NCI-H128 (cell line): ENCODE measurements at regions not wholly inside any gene's neighbourhood (a gene's known extent, or its start where the extent isn't known, plus 50 kb on each side); places are given as distances from the start of the nearest gene placed in this dataset.
A peak's percentile ranks its signal among the peaks of the same experiment; 100 is the strongest.
"Not testable (repeated sequence)": the region's sequence is repeated elsewhere in the genome, so short reads cannot be mapped to it uniquely, and the experiment has no call there.

Source experiments
- DNase-seq: peaks from one replicate; lab custom pipeline; 2025; ENCODE audit not compliant: unreplicated experiment; lab: John Stamatoyannopoulos, UW

DNA sequence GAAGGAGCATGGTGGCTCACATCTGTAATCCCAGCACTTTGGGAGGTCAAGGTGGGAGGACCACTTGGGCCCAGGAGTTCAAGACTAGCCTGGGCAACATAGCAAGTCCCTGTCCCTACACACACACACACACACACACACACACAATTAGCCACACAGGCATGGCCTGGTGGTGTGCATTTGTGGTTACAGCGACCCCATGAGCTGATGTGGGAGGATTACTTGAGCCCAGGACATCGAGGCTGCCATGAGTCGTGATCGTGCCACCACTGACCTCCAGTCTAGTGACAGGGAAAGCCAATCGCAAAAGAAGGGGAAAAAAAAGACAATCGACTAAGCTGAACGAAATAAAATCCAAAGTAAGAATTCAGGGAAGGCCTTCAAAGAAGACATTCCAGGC is 67.9 kb downstream of the TBX3 start:
- no peak for DNase-seq

DNA sequence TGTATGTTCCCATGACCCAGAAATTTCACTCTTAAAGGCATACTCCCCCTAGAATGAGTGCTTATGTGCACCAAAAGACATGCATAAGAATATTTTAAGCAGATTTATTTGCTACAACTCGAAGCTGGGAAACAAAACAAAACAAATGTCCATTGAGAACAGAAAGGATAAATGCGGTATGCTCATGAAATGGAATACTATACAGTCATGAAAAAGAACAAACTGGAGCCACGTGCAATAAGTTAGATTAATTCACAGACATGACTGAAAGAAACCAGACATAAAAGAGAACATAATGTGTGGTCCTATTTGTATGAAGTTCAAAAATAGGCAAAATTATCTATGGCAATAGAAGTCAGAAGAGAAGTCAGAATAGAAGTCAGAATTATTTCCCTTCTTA is 69.9 kb downstream of the TBX3 start:
- no peak for DNase-seq

DNA sequence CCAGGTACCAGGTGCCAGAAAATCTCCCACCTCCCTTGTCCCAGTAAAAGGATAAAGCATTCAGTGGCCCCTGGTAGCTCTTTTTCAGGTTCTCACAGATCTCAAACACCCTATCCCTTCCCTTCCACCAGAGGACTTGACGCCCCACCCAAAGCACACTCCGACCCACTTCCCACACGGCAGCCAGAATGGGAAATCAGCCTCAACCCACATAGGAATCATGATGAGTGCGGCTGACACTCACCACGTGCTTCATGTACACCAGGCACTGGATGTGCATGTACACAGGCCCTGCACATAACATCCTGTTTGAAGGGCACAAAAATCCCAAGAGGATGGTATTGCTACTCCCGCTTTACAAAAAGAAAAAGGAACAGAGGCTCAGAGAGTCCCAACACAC is 71.9 kb downstream of the TBX3 start:
- DNase-seq = no peak

DNA sequence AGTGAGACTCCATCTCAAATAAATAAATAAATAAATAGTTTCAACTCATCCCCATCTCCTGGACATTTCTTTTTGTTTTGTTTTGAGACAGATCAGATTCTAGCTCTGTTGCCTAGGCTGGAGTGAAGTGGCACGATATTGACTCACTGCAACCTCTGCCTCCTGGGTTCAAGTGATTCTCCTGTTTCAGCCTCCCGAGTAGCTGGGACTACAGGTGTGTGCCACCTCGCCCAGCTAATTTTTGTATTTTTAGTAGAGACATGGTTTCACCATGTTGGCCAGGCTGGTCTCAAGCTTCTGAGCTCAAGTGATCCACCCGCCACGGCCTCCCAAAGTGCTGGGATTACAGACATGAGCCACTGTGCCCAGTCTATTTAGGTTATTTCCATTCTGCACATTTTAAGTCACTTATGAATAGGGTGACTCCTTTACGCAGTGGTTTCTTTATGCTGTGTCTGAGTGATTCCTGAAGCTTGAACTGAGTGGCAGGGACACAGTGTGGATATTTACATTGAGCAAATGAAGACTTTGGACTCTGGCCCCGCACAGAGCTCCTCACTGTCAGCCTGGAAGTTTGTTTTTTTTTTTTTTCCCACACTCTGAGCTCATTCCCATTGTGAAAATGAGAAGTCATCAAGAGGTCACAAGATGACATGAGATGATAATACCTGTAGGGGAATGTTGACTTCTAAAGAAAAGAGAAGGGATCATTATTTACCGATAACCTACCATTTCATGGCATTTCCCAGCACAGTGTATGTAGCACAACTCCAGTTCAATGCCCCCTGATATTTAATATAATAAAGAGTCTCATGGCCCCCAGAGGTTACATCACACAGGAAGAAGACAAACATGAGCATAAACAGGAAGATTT is 72.6 kb downstream of the TBX3 start:
- DNase-seq = no peak

DNA sequence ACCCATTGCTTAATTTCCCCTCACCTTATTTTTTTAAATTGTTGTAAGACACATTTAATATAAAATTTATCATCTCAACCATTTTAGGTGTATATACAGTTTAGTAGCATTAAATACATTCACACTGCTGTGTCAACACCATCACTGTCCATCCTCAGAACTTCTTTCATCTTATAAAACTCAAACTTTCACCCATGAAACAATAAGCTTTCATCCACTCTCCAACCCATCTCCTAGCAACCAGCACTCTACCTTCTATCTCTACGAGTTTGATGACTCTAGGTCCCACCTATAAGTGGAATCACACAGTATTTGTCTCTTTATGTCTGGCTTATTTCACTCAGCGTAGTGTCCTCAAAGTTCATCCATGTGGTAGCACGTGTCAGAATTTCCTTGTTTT is 75.5 kb downstream of the TBX3 start:
- no peak for DNase-seq

DNA sequence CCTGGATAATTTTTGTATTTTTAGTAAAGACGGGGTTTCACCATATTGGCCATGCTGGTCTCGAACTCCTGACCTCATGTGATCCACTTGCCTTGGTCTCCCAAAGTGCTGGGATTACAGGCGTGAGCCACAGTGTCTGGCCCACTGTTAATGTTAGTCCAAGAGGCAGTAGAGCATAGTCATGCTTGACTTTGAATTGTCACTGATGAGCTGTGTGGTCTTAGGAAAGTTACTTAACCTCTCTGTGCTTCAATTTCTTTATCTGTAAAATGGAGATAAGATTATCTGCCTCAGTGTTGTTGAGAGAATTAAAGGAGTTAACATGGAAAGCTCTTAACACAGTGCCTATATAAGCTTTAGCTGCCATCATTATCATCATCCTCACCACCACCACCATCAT is 78.1 kb downstream of the TBX3 start:
- DNase-seq = no peak

DNA sequence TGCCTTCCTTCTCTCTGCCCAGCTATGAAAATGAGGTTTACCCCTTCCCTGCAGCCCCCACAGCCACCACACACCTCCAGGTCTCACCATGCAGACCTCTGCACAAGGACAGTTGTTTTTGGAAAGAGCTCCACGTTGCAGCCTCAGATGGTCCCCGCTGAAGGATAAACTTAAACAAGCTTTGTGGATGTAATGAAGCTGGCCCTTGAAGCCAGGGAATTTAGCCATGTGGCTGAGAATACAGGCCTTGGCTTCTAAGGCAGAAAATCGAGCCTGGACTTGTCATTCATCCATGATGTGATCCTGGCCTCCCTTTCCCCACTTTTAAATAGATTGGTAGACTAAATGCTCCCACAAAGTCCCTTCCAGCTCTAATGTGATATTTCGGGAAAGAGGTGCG is 79.4 kb downstream of the TBX3 start:
- no peak for DNase-seq

DNA sequence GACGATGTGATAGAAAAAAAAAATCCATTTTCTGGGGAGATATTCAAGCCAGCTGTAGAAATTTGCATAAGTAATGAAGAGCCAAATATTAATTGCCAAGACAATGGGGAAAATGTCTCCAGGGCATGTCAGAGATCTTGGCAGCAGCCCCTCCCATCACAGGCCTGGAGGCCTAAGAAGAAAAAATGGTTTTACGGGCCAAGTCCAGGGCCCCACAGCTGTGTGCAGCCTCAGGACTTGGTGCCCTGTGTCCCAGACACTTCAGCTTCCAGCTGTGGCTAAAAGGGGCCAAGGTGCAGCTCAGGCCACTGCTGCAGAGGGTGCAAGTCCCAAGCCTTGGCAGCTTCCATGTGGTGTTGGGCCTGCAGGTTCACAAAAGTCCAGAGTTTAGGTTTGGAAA is 83.4 kb downstream of the TBX3 start:
- not testable (repeated sequence) for DNase-seq

DNA sequence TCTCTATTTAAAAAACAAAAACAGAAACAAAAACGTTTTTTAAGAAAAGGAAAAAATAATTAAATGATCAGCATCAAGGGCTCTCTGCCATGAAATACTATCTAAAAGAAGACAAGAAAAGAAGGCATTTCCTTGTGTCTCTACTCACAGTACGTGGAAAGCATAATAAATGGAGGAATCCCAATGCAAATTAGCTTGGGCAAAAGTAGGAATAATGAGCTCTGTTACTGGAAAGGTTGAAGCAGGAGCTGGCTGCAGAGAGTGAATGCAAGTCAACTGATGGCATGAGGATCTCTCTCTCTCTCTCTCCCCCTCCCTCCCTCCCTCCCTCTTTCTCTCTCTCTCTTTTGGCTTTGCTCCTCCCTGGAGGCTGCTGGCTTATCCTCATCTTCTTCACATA is 85.9 kb downstream of the TBX3 start:
- no peak for DNase-seq

DNA sequence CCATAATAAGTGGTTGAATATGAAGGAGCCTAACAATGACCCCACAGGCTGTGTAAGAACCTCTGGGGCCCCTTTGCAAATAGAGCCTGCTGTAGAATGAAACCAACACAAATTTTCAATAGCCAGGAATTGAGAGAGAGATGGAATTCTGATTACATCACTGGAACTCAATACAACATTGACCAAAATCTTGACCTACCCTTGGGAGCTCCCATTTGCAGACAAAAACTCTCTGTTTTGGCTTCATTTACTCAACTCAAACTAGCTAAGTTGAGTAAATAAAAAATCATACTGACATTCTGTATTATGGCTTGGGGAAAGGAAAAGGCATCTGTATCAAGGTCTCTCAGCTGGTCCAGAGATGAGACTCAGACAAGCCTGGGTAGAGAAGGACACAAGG is 91.0 kb downstream of the TBX3 start:
- no peak for DNase-seq

DNA sequence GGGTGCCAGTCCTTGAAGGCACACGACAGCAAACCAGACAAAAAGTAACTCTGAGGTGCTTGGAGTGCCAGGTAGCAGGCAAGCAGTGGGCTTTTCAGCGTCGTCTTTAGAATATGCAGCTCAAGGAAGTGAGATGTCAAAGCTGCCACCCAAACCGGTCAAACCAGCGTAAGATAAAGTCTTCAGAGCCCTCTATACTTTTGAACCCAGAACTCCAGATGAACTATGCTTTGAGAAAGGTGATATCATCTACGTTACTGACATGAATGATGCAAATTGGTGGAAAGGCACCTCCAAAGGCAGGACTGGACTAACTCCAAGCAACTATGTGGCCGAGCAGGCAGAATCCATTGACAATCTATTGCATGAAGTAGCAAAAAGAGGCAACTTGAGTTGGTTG is 95.9 kb downstream of the TBX3 start:
- no peak for DNase-seq

DNA sequence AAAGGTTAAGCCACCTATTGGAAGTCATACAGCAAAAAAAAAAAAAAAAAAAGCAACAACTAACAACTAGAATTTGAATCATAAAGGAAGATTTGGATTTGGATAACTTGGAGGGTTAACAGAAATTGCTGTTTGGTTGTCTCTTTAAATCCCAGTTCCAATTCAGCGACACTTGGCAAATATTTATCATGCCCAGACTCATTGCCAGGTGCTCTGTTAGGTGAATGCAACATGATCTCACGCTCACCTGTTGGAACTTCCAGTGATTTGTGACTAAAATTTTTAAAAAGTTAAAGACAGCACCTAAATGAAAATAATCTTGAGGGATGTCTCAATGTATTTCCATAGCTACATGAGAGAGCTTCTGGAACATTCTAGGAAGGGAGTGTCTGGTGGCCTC is 103.7 kb downstream of the TBX3 start:
- DNase-seq = no peak

DNA sequence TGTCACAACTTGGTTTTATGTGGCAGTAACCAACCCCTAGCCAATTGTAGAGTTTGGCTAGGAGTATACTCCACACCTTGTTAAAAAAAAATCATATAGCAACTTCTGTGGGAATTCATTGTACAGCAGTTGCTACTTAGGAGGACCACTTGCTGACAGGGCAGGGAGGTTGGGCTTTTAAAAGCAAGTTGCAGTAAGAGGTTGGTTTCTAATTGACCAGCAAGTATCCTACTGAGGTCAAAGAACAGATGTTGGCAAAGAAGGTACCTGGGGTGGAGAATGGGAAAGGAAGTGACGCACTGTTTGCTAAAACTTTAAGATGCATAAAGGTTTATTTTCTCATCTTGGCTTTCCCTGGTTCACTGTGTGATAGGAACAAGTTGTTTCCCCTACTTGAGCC is 104.6 kb downstream of the TBX3 start:
- DNase-seq = no peak

DNA sequence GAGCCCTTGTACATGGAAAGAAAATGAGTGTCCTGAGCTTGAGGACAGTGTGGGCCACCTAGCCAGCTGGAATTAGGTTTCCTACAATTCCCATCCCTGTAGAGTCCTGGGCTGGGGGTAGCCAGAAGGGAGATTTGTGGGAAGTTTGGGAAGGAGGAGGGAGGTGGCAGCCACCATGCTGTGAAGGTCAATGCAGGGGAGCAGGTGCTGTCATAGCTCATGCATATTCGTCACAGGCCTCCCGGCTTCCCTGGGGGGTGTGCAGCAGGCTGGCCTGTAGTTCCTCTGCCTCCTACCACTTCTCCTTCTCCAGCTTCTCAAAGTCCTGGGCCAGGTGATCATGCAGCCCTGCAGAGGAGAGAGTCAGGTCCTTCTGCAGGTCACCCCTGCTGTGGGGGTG is 121.3 kb downstream of the TBX3 start:
- no peak for DNase-seq

DNA sequence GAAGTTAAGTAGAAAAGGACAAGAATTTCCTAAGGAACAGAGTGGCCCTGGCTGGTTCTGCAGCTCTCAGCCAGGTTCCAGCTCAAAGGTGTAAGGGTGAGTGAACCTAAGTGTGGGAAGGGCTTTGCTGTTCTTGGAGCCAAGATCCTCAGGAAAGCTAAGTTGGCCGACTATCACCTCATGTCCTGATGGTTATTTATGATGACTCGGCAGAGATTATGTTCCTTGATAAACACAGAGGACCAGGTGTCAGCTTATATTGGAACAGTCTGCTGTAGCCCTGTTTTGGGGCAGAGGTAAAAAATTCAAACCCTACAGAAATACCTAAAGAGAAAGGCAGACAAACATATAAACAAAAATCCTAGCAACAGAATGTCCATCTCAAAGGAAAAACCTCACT is 128.5 kb downstream of the TBX3 start:
- no peak for DNase-seq

DNA sequence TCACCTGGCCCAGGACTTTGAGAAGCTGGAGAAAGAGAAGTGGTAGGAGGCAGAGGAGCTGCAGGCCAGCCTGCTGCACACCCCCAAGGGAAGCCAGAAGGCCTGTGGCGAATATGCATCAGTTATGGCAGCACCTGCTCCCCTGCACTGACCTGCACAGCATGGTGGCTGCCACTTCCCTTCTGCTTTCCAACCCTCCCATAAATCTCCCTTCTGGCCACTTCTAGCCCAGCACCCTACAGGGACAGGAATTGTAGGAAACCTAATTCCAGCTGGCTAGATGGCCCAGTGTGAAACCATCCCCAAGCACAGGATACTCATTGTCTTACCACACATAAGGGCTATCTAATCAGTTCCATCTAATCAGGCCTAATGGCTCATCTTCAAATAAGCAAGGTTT is 136.3 kb downstream of the TBX3 start:
- DNase-seq = peak; percentile 6

DNA sequence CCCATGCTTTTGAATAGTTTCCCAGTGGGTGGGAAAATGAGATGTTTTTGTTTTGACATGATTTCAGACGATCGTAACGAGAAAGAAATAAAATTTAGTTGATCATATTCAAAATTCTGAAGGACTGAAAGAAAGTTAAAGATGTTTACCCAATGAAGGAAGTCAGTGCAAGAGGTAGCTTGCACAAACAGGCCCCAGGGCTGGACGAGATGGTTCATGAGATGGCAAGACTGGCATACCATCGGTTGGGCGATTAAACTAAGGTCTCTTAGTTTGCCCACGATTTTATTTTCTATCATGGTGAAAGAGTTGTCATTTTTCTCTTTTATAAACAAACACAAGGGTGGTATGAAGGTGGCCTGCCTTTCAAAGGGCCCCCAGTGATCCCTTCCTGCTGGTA is 124.5 kb upstream of the TBX5 start:
- no peak for DNase-seq

DNA sequence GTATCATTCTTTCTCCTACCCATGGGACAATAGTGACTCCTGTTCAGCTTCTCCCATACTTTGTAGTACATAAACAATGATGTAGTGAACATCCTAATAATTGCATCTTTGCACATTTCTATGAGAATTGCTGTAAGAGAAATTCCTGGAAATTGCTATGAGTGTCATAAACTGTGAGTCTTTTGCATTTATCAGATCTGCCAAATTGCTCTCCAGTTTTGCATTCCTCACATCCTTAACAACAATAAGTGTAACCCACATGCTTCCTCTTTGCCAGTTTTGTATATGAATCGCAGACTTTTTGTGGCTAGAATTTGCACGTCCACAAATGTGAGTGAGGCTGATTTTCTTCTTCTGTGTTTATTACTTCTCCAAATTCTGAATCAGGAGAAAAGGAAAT is 124.0 kb upstream of the TBX5 start:
- DNase-seq = no peak

DNA sequence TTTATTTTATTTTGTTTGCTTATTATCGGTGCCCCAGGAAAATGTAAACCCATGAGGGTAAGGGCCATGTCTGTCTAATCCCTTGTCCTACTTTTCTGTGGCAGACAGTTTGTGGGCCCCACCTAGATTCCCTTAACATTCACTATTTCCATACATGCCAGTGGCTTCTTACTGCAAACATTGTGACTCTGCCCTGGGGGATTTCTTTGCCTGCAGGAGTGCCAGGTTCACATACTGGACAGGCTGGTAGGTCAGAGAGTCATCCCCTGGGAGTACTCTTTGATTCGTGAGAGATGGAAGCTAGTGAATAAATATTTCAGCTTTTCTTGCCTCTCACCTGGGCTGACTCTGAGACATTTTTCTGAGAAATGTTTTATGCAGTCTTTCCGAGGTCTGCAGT is 122.8 kb upstream of the TBX5 start:
- DNase-seq = no peak

DNA sequence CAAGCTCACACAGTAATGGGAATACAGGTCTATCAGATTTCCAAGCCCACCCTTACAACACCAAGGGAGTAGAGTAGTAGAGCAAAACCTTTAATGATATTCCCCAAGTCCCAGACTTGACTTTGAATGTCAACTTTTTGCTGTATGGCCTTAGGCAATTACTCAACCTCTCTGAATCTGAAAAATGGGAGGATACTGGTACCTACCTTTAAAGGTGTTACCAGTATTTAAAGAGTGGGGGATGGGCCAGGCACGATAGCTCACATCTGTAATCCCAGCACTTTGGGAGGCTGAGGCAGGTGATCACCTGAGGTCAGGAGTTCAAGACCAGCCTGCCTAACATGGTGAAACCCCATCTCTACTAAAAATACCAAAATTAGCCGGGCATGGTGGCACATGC is 115.2 kb upstream of the TBX5 start:
- DNase-seq = not testable (repeated sequence)

DNA sequence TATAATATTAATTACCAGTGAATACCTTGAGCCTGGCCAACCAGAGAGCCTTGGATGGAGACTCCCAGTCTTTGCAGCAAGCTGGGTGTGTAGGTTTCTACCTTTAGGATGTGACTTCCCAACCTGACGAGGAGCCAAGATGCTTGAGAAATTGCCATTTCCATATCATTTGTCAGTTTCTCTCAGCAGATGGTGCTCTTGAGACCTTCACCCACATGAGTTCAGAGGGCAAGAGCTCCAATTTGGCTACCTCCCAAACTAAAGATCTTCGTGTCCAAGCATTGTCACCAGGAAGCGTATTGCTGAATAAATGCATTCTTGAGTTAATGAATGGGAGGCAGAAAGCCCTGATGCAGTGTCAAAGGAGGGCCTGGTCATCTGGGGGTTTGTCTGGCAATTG is 106.4 kb upstream of the TBX5 start:
- no peak for DNase-seq

DNA sequence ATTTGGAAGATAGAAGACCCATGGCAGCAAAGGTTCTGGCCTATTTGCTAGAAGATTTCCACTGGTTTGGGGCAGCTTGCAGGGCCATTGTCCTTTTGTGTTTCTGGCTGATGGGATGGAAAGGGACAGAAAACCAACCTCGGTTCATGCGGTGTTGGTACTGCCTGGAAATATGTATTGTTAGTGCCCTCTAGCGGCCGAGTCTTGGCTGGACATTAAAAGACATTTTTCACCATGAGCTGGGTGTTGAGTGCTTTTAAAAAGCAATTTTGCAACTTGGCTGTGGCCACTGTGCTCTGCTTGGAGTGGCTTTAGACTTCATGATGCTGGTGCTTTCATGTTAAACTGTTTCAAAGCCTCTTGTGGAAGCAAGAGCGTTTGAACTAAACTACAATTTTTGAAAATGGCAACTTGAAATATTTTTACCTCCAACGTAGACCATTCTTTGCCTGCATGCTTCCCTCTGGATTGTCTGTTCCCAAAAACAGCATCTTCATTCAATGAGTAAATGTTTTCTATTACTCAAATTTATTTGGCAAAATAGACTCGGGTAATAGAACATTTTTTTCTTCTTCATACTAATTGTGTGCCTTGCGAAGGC is 102.7 kb upstream of the TBX5 start:
- peak; percentile 39 for DNase-seq

DNA sequence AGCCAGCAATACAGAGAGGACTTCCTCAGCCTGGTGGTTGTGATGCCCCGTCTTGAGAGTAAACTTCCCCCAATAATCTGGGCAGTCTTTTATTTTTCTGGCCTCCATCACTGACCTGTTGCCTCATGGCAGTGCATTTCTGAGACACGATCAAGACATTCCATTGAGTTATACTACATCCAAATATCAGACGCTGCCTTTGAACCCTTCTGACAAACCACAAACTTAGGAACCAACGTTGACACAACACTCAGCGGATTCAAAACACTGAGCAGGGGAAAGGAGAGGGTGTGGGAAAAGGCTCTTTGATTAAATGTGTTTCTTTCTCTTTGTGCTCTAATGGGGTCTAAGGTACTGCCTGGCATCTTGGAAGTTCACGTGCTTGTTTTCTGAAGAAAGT is 100.7 kb upstream of the TBX5 start:
- DNase-seq = no peak
